RWPE2 (cell line): ENCODE measurements at regions not wholly inside any gene's neighbourhood (a gene's known extent, or its start where the extent isn't known, plus 50 kb on each side); places are given as distances from the start of the nearest gene placed in this dataset.

Experiments
- ATAC-seq: fragments of 200-7000 bp; cut with Tn5 transposase; 3 replicates; pipeline ENCODE4 v1.9.1; 2021; ENCODE audit warnings: low read depth
- DNase-seq: peaks from one replicate; pipeline ENCODE4 v3.0.0-alpha.2; 2020; ENCODE audit warnings: low spot score
- H3K27ac ChIP-seq: fragments of 450-650 bp; 2 replicates; pipeline ENCODE4 v1.5.1; 2017; ENCODE audit warnings: mild to moderate bottlenecking; ENCODE audit not compliant: poor library complexity, severe bottlenecking
- H3K27me3 ChIP-seq: fragments of 250-450 bp; sonication (Bioruptor Pico); 2 replicates; pipeline ENCODE4 v1.5.1; 2021; ENCODE audit warnings: mild to moderate bottlenecking, moderate library complexity; ENCODE audit not compliant: insufficient read depth, poor library complexity, severe bottlenecking
- H3K36me3 ChIP-seq: fragments of 250-450 bp; sonication (Bioruptor Pico); 2 replicates; pipeline ENCODE4 v1.5.1; 2020; ENCODE audit warnings: low read depth, mild to moderate bottlenecking, moderate library complexity
- H3K4me1 ChIP-seq: fragments of 250-450 bp; sonication (Bioruptor Pico); 2 replicates; pipeline ENCODE4 v1.5.1; 2021; ENCODE audit warnings: mild to moderate bottlenecking, moderate library complexity; ENCODE audit not compliant: insufficient read depth, poor library complexity, severe bottlenecking
- H3K4me3 ChIP-seq: fragments of 250-450 bp; sonication (Bioruptor Pico); 2 replicates; pipeline ENCODE4 v1.5.1; 2021; ENCODE audit warnings: mild to moderate bottlenecking, moderate library complexity; ENCODE audit not compliant: severe bottlenecking
- H3K9me3 ChIP-seq: fragments of 250-450 bp; sonication (Bioruptor Pico); 2 replicates; pipeline ENCODE4 v1.5.1; 2021; ENCODE audit warnings: mild to moderate bottlenecking, moderate library complexity; ENCODE audit not compliant: severe bottlenecking
- CTCF ChIP-seq: fragments of 450-650 bp; IDR thresholded peaks from one replicate; pipeline ENCODE4 v1.5.1; 2017; ENCODE audit warnings: mild to moderate bottlenecking, moderate library complexity; ENCODE audit not compliant: poor library complexity, severe bottlenecking

- H3K27me3 ChIP-seq, result no peaks in the 10 kb centered on the region
- no peak for DNase-seq
- H3K27ac ChIP-seq, result no peak overlapping the region
- H3K4me3 ChIP-seq, result no peak overlapping the region
- H3K36me3 ChIP-seq, result no peaks in the 10 kb centered on the region
- H3K4me1 ChIP-seq, result no peaks in the 10 kb centered on the region
- TF ChIP-seq CTCF, result no peak
- no peaks in the 10 kb centered on the region for H3K9me3 ChIP-seq
- no peak for ATAC-seq
Measured at GRCh38 chr3:40827226-40827625, 302.5 kb downstream of the ZNF621 start.

- no peak for TF ChIP-seq CTCF
- Histone ChIP-seq H3K4me1 (no peaks in the 10 kb centered on the region), H3K9me3 (no peaks in the 10 kb centered on the region), H3K27me3 (no peaks in the 10 kb centered on the region), H3K27ac (no peak overlapping the region), H3K4me3 (no peak overlapping the region), H3K36me3 (no peaks in the 10 kb centered on the region)
- DNase-seq, result no peak
- 0 out of 3 replicates have a peak, but pooled peaks have one; percentile 27 for ATAC-seq
Measured at GRCh38 chr3:40827942-40828688, 303.4 kb downstream of the ZNF621 start.

GRCh38 chr3:40828741-40829415 is 304.1 kb downstream of the ZNF621 start:
- Histone ChIP-seq H3K9me3 (no peaks in the 10 kb centered on the region), H3K4me1 (no peaks in the 10 kb centered on the region), H3K27ac (no peak overlapping the region), H3K4me3 (no peak overlapping the region), H3K36me3 (no peaks in the 10 kb centered on the region), H3K27me3 (no peaks in the 10 kb centered on the region)
- ATAC-seq, result no peak; the same call in 2 of the 3 replicates
- TF ChIP-seq CTCF, result no peak
- DNase-seq, result no peak

- ATAC-seq, result no peak
- Histone ChIP-seq H3K27me3 (no peaks in the 10 kb centered on the region), H3K36me3 (no peaks in the 10 kb centered on the region), H3K27ac (no peak overlapping the region), H3K4me3 (no peak overlapping the region), H3K9me3 (no peaks in the 10 kb centered on the region), H3K4me1 (no peaks in the 10 kb centered on the region)
- no peak for DNase-seq
- TF ChIP-seq CTCF, result no peak
Measured at GRCh38 chr3:40829876-40830275, 305.1 kb downstream of the ZNF621 start.

- Histone ChIP-seq H3K36me3 (no peaks in the 10 kb centered on the region), H3K4me3 (no peak overlapping the region), H3K9me3 (no peaks in the 10 kb centered on the region), H3K27me3 (no peaks in the 10 kb centered on the region), H3K4me1 (no peaks in the 10 kb centered on the region), H3K27ac (no peak overlapping the region)
- TF ChIP-seq CTCF, result no peak
- DNase-seq (no peak), ATAC-seq (no peak)
Measured at GRCh38 chr3:40837300-40837699, 312.5 kb downstream of the ZNF621 start.
